AG20443 (cell line): ENCODE measurements at regions not wholly inside any gene's neighbourhood (a gene's known extent, or its start where the extent isn't known, plus 50 kb on each side); places are given as distances from the start of the nearest gene placed in this dataset.
A peak's percentile ranks its signal among the peaks of the same experiment; 100 is the strongest.
"Not testable (repeated sequence)": the region's sequence is repeated elsewhere in the genome, so short reads cannot be mapped to it uniquely, and the experiment has no call there.

Experiments used
- DNase-seq: peaks from one replicate; pipeline ENCODE4 v3.0.0; 2012; ENCODE audit warnings: low spot score, mixed read lengths

DNA sequence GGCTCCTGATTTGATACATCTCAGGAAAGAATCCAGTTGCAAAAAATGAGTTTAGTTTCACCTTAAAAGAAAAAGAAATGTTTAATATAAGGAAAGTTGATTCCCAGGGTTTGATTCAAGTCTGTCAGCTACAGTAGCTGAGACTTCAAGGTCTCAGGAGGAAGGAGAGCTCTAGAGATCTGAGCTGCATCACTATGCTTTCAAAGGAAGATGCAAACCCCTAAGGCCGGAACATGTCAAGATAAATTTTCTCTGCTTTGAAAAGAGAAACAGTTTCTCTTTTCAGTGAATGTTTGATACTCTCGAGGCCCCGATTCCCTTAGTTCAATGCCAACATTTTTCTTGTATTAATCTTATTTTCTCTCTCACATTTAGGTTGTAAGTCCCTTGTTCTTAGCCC is 128.6 kb downstream of the RGPD3 start:
- DNase-seq, result no peak

DNA sequence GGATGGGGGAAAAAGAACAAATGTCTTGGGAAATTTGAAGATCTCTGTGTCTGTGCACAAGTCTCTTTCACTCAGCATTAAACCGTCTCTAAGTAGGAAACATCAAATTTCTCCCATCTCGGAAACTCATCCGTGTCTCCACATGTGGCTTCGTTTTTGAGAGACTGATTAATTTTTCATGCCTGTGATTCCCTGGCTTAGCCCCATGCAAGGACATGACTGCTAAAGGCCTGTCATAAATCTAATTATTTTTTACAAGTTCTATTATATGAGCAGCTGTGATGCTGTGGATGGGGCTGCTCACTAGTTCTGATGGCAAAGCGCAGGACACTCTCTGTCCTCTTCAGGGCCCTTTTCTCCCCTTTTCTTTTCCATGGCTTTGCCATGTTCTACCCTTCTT is 129.1 kb downstream of the RGPD3 start:
- no peak for DNase-seq

DNA sequence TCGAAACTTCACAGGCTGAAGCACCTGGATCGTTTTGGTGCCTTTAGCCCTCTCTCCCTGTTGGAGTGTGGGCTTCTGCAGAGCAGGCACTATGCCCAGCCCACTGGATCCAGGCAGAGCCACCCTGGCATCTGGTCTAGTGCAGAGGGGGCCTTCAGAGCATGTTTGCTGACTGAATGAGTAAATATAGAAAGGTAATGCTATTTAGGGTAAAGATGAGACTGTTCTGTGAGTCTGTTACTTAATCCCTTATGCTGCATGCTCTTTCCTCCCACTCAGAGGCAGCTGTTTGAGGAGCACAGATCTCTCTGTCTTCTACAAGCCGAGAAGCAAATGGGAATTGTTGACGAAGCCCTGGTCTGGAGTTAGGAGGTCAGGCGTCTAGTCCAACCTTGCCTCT is 130.2 kb downstream of the RGPD3 start:
- no peak for DNase-seq

DNA sequence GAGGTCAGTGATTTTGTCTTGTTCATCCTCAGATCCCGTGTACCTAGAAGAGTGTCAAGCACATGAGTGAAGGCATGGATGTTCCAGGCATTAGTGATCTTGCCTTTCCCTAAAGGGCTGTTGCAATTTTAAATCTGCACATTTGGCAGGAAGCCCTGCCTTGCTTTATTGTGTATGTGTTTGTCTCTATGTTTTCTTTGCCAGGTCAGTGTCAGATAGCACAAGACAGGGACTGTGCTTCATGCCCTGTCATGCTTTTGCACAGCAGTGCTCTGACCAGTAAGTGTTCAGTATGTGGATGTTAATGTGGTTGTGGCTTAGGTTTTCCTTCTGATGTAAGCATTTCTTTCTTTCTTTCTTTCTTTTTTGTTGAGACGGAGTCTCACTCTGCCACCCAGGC is 131.5 kb downstream of the RGPD3 start:
- no peak for DNase-seq

DNA sequence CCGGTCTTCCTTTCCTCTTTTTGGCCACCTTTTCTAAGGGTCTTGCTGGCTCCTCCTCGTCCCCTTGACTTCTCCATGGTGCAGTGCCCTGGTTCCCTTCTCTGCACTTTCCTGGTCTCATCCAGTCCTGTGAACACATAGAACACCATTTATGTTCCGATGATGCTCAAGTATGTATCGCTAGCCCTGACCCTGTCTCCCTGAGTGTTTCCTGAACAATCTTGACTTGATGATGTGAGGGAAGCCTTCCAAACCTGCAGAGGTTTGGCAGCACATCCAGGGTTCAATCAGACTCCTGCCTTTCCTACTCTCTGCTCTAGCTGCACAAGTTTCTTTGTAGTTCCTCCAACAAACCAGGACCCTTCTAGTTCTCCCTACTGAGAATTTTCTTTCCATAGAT is 132.1 kb downstream of the RGPD3 start:
- DNase-seq, result no peak

DNA sequence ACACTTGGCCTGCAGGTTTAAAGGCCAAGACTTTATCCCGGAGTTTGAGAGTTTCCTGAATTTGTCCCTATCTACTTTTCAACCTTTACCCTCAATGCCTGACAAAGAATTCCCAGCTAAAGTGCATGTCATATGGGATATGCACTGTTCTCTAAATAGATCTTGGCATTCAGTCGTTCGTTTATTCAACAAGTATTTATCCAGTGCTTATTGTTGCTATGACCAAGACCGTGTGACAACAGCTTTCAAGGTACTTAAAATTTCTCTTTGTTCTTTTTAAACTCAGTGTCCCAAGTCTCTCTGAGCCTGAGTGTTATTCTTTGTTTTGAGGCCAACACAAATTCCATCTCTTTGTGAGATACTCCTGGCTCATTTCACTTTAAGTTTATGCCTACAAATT is 133.4 kb downstream of the RGPD3 start:
- no peak for DNase-seq

DNA sequence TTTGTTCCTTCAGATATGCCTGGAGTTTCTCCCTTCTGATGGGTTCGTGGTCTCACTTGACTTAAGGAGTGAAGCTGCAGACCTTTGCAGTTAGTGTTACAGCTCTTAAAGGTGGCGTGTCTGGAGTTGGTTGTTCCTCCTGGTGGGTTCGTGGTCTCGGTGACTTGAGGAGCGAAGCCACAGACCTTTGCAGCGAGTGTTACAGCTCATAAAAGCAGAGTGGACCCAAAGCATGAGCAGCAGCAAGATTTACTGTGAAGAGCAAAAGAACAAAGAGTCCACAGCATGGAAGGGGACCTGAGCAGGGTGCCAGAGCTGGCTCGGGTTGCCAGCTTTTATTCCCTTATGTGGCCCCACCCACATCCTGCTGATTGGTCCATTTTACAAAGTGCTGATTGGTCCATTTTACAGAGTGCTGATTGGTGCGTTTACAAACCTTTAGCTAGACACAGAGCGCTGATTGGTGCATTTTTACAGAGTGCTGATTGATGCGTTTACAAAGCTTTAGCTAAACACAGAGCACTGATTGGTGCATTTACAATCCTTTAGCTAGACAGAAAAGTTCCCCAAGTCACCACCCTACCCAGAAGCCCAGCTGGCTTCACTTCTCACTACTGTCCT is 134.8 kb downstream of the RGPD3 start:
- DNase-seq, result not testable (repeated sequence)

DNA sequence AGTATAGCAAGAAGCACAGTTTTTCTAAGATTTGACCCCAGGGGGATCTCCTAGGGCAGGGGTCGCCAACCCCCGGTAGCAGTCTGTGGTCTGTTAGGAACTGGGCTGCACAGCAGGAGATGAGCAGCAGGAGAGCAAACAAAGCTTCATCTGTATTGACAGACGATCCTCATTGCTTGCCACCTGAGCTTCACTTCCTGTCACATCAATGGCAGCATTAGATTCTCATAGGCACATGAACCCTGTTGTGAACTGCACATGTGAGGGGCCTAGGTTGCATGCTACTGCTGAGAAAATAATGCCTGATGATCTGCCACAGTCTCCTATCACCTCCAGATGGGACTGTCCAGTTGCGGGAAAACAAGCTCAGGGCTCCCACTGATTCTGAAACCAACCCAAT is 136.2 kb downstream of the RGPD3 start:
- no peak for DNase-seq

DNA sequence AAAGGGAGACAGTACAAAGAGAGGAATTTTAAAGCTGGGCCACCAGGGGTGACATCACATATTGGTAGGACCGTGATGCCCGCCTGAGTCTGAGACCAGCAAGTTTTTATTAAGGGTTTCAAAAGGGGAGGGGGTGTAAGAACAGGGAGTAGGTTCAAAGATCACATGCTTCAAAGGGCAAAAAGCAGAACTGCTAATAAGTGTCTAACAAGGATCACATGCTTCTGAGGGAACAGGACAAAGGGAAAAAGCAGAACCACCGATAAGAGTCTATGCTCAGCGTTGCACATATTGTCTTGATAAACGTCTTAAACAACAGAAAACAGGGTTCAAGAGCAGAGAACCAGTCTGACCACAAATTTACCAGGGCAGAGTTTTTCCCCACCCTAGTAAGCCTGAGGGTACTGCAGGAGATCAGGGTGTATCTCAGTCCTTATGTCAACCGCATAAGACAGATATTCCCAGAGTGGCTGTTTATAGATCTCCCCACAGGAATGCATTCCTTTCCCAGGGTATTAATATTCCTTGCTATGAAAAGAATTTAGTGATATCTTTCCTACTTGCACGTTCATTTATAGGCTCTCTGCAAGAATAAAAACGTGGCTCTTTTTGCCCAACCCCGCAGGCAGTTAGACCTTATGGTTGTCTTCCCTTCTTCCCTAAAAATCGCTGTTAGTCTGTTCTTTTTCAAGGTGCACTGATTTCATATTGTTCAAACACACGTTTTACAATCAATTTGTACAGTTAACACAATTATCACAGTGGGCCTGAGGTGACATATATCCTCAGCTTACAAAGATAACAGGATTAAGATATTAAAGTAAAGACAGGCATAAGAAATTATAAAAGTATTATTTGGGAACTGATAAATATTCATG is 136.5 kb upstream of the UXS1 start:
- DNase-seq, result not testable (repeated sequence)

DNA sequence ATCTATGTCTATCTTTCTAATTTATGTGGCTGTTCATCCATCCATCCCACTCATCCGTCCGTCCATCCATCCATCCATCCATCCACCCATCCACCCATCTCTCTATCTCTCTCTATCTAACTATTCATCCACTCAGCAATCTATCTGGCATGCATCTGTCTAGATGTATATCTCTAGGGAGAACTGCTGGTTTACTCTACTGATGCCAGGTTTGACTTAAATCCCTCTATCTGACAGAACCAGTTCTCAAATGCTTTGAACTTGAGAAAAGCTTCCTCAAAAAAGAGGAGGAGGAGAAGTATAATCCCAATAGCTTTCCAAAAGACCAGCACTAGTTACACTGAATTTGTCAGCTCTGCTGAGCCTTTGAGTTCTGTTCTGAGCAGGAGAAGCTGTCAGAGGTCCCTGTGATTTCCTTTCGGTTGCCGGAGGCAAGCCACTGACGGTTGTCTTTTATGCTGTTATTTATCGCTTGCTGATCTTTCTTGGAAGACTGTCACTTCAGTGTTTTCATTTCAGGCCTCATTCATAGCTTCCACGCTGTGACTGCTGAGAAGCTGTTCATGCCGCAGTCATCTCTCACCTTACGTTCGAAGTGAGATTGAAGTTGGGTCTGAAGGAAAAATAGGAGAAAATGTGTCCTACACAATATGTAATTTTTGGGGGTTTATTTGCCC is 129.4 kb upstream of the UXS1 start:
- no peak for DNase-seq

DNA sequence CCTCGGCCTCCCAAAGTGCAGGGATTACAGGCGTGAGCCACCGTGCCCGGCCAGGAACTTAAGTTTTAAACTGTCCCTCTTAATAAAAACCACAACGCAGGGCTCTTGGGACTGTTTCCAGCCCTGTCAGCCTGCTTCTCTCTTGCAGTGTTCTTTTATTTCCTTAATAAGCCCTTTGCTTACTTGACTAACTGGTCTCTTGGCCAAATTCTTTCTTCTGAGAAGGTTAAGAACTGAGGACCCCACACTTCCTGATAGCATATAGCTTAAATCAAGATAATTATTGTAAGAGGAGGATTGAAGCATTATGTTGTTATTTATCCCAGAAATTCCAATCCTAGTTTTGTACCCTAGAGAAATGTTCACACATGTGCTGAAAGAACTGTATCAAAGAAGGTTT is 128.2 kb upstream of the UXS1 start:
- DNase-seq, result no peak

DNA sequence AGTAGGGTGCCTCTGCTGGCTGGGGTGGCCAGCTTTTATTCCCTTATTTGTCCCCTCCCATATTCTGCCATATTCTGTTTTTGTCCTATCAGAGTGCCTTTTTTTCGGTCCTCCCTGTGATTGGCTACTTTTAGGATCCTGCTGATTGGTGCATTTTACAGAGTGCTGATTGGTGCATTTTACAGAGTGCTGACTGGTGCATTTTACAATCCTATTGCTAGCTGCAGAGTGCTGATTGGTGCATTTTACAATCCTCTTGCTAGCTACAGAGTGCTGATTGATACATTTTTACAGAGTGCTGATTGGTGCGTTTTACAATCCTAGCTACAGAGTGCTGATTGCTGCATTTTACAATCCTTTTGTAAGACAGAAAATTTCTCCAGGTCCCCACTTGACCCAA is 126.3 kb upstream of the UXS1 start:
- not testable (repeated sequence) for DNase-seq

DNA sequence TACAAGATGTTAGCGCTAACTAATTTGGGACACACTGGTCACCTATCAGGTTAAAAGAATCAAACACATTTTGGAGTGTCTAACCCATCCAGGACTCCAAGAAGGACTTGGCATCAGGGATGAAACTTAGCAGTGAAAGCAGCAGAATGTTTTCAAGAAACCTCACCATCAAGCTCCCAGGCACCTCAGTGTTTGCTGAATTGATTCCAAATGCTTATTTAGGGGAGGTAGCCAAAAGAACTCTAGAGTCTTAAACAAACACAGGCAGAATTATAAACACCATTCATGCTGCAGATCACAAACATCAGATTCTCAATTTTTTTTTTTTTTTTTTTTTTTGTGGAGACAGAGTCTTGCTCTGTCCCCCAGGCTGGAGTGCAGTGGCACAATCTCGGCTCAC is 122.8 kb upstream of the UXS1 start:
- no peak for DNase-seq

DNA sequence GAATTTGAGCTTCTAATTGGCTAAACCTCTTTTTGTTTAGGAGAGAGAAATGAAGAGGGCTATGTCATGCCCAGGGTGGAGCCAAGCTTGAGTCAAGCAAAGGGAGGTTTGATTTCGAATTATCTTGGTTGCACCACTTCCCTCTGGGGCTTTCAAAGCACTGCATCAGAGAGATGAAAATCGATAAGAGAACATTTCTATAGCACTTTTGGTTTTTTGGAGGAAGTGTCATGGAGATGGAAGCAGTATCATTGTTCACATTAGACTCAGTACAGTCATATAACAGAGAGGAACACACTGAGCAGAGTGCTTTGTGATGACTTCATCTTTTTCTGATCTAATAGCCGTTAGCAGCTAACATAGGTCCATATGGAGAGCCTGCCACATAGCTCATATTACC is 120.3 kb upstream of the UXS1 start:
- DNase-seq, result no peak

DNA sequence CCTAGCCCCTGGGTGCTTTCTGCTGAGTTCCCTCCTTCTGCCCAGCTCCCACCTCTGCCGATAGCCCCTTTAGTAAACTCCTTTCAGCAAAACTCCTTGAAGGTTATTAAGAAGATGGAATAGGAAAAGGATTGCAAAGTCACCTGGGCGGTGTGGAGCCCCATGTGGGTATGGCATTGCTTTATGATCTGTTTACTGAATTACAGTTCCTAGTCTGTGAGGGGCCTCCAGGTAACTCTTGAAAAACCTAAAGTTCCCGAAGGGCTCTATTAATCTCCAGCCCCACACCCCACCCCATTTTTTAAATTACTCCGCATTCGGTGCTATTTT is 116.9 kb upstream of the UXS1 start:
- no peak for DNase-seq

DNA sequence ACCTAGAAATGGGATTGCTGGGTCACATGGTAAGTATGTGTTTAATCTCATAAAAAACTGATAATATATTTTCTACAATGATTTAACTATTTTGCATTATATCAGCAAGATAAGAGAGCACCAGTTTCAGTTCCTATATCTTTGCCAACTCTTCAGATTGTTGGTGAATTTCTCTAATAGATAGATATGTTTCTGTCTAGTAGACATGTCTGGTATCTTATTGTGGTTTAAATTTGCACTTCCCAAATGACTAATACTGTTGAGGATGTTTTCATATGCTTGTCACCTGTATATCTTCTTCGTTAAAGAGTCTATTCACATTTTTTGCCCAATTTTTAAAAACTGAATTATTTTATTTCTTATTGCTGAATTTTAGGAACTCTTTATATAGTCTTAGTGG is 113.8 kb upstream of the UXS1 start:
- no peak for DNase-seq

DNA sequence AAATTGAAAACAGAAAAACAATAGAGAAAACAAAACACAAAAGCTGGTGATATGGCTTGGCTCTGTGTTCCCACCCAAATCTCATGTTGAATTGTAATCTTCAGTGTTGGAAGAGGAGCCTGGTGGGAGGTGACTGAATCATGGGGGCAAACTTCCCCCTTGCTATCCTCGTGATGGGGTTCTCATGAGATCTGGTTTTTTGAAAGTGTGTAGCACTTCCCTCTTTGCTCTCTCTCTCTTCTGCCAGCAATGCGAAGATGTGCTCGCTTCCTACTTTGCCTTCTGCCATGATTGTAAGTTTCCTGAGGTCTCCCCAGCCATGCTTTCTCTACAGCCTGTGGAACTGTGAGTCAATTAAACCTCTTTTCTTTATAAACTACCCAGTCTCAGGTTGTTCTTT is 112.3 kb upstream of the UXS1 start:
- no peak for DNase-seq

DNA sequence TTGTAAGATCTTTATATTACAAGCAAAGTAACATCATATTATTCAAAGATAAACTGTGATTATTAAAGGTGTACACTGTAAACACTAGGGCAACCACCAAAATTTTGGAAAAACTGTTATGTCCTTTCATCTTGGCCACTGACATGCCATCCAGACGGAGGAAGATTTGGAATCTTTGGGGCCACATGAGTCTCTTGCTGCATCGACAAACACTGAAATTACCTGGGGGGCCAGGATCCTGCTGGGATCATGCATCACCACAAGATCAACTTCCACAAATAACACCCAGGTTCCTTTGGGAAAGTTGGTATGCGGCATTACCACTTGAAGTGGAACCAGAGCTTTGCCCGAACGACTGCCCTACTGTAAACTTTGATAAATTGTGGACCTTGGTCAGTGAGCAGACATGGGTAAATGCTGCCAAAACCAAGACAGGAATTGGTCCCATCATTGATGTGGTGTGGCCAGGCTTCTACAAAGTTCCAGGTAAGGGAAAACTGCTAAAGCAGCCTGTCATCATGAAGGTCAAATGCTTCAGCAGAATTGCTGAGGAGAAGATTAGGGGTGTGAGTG is 110.6 kb upstream of the UXS1 start:
- DNase-seq, result no peak

DNA sequence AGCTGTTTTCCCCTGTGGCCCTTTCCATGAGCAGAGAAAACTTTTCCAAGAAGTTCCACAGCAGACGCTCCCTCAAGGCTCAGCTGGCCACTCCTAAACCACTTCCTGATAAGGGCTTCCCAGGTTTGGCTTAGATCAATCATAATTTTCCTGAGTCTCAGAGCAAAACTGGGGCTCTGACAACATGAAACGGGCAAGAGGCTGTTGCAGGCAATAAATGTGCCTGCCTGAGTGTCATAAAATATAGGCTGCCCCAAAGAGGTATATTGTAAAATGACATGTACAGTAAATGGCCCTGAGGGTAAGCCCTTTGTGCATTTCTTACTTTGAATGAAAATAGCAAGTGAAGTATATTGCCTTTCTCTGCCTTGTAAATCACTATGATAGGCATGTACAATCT is 105.6 kb upstream of the UXS1 start:
- DNase-seq, result no peak

DNA sequence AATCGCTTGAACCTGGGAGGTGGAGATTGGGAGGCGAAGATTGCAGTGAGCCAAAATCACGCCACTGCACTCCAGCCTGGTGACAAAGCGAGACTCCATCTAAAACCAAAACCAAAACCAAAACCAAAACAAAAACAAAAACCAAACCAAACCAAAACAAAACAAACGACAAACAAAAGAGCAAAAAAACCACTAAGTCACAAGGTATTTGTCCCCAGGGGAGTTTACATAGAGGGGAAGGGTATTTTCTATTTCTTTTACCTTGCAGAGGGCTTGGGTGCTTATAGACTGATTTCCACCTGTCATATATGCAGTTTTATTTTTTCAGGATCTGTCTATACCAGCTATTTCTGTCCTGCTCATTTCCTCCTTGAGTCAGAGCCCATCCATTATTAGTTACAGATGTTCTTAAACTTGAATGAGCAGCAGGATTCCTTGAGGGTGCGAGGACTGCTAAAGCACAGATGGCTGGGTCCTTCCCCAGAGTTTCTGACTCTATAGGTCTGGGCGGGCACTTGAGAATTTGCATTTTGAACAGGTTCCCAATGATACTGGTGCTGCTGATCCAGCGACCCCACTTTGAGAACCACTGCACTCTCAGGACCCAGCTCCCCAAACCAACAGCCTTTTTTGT is 102.2 kb upstream of the UXS1 start:
- DNase-seq, result peak; percentile 42

DNA sequence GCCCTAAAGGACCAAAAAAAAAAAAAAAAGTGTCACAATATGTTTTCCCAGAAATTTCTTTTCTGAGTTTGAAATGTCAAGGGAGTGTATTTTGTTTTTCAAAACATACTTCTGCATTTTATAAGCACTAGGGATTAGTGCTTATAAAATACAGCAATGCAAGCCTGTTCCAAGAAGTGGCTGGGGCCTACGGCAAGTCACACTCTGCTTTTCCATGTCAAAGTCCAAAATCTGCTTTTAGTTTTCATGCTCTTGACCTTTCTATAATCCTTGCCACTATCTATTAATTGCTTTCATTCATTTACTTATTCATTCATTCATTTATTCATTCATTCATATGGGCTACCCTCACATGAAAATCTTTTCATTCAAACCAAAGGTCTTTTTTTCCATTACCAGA is 100.1 kb upstream of the UXS1 start:
- DNase-seq, result no peak

DNA sequence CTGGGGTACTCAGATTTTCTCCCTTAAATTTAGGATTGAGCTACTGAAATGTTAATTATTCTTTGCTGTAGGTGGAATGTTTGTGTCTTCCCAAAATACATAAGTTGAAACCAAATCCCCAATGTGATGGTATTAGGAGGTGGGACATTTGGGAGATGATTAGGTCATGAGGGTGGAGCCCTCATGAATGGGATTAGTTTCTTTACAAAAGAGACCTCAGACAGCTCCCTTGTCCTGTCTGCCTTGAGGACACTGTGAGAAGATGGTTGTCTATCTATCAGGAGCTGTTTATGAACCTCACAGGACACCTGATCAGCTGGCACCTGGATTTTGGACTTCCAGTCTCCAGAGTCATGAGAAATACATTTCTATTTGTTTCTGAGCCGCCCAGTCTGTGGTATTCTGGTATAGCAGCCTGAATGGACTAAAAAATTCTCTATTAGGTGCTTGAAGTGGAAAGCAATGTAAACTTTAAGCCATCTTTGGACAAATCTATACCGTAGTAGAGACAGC is 99.2 kb upstream of the UXS1 start:
- DNase-seq, result no peak
